Transverse colon (tissue), 4 donors: ENCODE measurements at regions not wholly inside any gene's neighbourhood (a gene's known extent, or its start where the extent isn't known, plus 50 kb on each side); places are given as distances from the start of the nearest gene placed in this dataset.

Experiments
- DNase-seq: peaks from one replicate; pipeline ENCODE4 v3.0.0-alpha.2; 2019
- H3K27ac ChIP-seq, 4 donors: fragments of 200-600 bp; sonication (generic); 2 replicates each; pipeline ENCODE4 v1.5.1; 2016 to 2018; ENCODE audit warnings: inconsistent platforms in 4 of 4
- H3K27me3 ChIP-seq: fragments of 200-600 bp; sonication (generic); 2 replicates; pipeline ENCODE4 v1.5.1; 2017; ENCODE audit warnings: inconsistent platforms
- H3K36me3 ChIP-seq, 4 donors: fragments of 200-600 bp; sonication (generic); 2 replicates each; pipeline ENCODE4 v1.5.1; 2017 to 2019; ENCODE audit warnings: inconsistent platforms in 4 of 4
- H3K4me1 ChIP-seq, 4 donors: fragments of 200-600 bp; sonication (generic); 2 replicates each; pipeline ENCODE4 v1.5.1; 2017 to 2020; ENCODE audit warnings: inconsistent platforms in 4 of 4
- H3K4me3 ChIP-seq, 4 donors: fragments of 200-600 bp; sonication (generic); 1 replicate in 1 of 4; 2 replicates in 3 of 4; pipeline versions ENCODE4 v1.5.1 to v1.6.1; 2017 to 2019; ENCODE audit warnings: inconsistent platforms in 4 of 4
- H3K9me3 ChIP-seq, 2 donors: fragments of 200-600 bp; sonication (generic); 2 replicates each; pipeline ENCODE4 v1.5.1; 2017 to 2019; ENCODE audit warnings: inconsistent platforms in 2 of 2
- EP300 ChIP-seq: sonication (generic); formaldehyde crosslinking; IDR thresholded peaks from one replicate; pipeline ENCODE4 v1.6.1; 2017; ENCODE audit warnings: antibody characterized with exemption, low read depth
- POLR2A ChIP-seq: fragments of 450-650 bp; IDR thresholded peaks from one replicate; pipeline ENCODE4 v1.6.1; 2016; ENCODE audit warnings: antibody characterized with exemption, mild to moderate bottlenecking, moderate library complexity
- POLR2AphosphoS5 ChIP-seq, 3 donors: sonication (generic); formaldehyde crosslinking; IDR thresholded peaks; one replicate each; pipeline ENCODE4 v1.6.1; 2016; ENCODE audit warnings: antibody characterized with exemption in 3 of 3
- WGBS, 2 donors: methylation state at CpG; one replicate each; pipeline ENCODE4 v1.1.5; 2018; ENCODE audit warnings: low coverage in 1 of 2; 5-methylcytosine and 5-hydroxymethylcytosine counted together
- in situ Hi-C, 4 donors: fragments of 200-750 bp; cut with MboI; loops; one replicate each; pipeline versions ENCODE4 v1.15.0 to v1.15.1; 2017; ENCODE audit warnings: low sequenced_read_pairs in 3 of 4, low pct_ligation_motif_present in 1 of 4, low pct_unique_long_range_greater_than_20kb in 1 of 4
- intact Hi-C: fragments of 100-400 bp; cut with DNase I; formaldehyde crosslinking; loops from one replicate; pipeline ENCODE4 v1.15.1; 2023; ENCODE audit warnings: low total_unique reads
- TF ChIP-seq, protein P1 (sequence below), 5 experiments: fragments of 200-600 bp in 3 of 5; fragments of 450-650 bp in 2 of 5; sonication (generic) in 3 of 5; IDR thresholded peaks; 1 replicate in 2 of 5; 2 replicates in 3 of 5; pipeline ENCODE4 v1.5.1; 2016 to 2017; ENCODE audit warnings: antibody characterized with exemption in 5 of 5, inconsistent platforms in 3 of 5, mild to moderate bottlenecking in 2 of 5, moderate library complexity in 1 of 5

DNA sequence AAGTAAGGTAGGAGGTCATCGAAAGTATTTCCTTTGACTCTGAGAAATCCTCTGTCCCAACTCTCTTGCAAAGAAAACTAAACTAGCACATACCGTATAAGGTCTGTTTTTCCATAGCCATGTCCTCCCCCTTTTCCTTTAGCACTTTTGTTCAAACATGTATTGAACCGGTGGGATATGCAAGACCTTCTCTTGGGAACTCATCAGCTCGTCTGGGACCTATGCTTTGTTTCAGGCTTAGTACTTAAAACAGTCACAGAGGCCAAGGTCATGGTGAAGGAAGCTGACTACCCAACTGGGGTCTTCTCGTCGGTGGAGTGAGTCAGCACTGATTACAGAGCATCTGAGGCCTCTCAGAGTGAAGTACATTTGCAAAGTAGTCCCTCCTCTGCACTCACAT, 185.0 kb downstream of the ZBTB18 start:
- TF ChIP-seq POLR2AphosphoS5 (IDR thresholded peaks at IDR 0.05) (no peak), EP300 (no peak), POLR2A (no peak)
- TF ChIP-seq, protein P1, sequence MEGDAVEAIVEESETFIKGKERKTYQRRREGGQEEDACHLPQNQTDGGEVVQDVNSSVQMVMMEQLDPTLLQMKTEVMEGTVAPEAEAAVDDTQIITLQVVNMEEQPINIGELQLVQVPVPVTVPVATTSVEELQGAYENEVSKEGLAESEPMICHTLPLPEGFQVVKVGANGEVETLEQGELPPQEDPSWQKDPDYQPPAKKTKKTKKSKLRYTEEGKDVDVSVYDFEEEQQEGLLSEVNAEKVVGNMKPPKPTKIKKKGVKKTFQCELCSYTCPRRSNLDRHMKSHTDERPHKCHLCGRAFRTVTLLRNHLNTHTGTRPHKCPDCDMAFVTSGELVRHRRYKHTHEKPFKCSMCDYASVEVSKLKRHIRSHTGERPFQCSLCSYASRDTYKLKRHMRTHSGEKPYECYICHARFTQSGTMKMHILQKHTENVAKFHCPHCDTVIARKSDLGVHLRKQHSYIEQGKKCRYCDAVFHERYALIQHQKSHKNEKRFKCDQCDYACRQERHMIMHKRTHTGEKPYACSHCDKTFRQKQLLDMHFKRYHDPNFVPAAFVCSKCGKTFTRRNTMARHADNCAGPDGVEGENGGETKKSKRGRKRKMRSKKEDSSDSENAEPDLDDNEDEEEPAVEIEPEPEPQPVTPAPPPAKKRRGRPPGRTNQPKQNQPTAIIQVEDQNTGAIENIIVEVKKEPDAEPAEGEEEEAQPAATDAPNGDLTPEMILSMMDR (IDR thresholded peaks at IDR 0.05): no peak
- Histone ChIP-seq H3K4me1 (no peaks in the 10 kb centered on the region), H3K27ac (no peak overlapping the region), H3K9me3 (no peaks in the 10 kb centered on the region), H3K36me3 (no peaks in the 10 kb centered on the region), H3K4me3 (no peak overlapping the region), H3K27me3 (no peaks in the 10 kb centered on the region)
- WGBS, 2 donors: 78 to 82% methylated on average over 1 to 6 of the region's 6 CpGs
- no peak for DNase-seq
- intact Hi-C loops (no loop called here), in situ Hi-C loops (no loop called here)

DNA sequence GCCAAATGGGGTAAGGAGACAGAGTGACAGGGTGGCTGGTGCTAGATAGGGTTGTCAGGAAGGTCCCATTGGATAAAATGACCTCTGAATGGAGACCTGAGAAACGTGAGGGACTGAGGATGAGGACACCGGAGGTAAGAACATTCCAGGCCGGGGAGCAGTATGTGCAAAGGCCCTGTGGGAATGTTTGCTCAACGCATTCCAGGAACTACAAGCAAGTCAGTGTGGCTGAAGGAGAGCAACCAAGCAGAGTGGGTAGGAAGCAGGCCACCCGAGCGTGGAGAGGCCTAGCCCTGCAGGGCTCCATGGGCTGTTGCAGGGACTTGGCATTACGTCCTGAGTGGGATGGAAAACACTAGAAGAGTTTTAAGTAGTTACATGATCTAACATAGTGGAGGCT, 185.6 kb downstream of the ZBTB18 start:
- 90 to 94% methylated on average over 5 to 7 of the region's 7 CpGs for WGBS, 2 donors
- in situ Hi-C loops (no loop called here), intact Hi-C loops (no loop called here)
- no peaks in the 10 kb centered on the region for H3K36me3 ChIP-seq
- no peak overlapping the region for H3K4me3 ChIP-seq
- H3K27ac ChIP-seq: no peak overlapping the region
- TF ChIP-seq, protein P1 (IDR thresholded peaks at IDR 0.05): no peak
- no peak for TF ChIP-seq POLR2A
- no peaks in the 10 kb centered on the region for H3K9me3 ChIP-seq
- no peaks in the 10 kb centered on the region for H3K27me3 ChIP-seq
- DNase-seq: no peak
- no peaks in the 10 kb centered on the region for H3K4me1 ChIP-seq

DNA sequence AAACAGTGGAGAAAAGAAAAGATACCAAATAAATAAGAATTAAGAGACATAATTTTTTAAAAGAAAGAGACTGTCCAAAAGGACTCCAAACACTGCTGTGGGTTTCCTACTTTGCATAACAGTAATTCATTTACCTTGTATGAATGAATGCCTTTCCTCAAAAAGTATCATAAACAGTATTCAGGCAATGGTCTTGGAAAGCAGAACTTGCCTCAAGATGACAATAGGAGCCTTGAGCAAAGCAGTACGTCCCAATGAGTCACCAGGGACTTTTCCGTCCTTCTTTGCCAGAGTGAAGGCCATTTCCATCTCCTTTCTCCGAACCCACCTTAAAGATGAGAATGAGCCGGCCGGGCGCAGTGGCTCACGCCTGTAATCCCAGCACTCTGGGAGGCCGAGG, 186.4 kb downstream of the ZBTB18 start:
- Histone ChIP-seq H3K27me3 (no peaks in the 10 kb centered on the region), H3K27ac (no peak overlapping the region), H3K4me3 (no peak overlapping the region), H3K36me3 (no peaks in the 10 kb centered on the region), H3K4me1 (no peaks in the 10 kb centered on the region), H3K9me3 (no peaks in the 10 kb centered on the region)
- intact Hi-C loops (no loop called here), in situ Hi-C loops (no loop called here)
- WGBS, 2 donors: 74 to 88% methylated on average over 3 to 8 of the region's 8 CpGs
- DNase-seq: no peak
- TF ChIP-seq POLR2AphosphoS5 (IDR thresholded peaks at IDR 0.05) (no peak), POLR2A (no peak), EP300 (no peak)

DNA sequence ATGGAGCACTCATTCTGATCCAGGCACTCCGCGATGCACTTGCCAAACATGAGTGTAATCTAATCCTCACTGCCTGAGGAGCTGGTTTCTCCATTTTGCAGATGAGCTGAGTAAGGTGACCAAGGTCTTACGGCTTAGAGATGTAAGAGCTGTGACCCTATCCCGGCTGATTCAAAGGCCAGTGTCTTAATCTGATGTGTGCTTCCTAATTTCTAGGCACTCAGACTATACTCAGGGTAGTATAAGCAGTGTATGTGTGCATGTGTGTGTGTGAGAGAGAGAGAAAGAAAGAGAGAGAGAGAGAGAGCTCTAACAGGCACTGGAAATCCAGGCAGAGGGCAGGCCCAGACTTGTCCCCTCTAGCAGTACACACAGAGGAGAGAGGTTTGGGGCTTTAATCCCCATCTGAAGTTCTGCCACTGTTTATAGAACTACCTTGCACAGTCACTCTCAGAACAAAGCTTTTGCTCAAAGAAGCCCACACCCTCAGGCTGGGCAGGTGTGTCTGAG, 188.2 kb downstream of the ZBTB18 start:
- no peaks in the 10 kb centered on the region for H3K27me3 ChIP-seq
- intact Hi-C loops: no loop called here
- in situ Hi-C loops: no loop called here
- no peak overlapping the region for H3K4me3 ChIP-seq
- WGBS, 2 donors: 94 to 100% methylated on average over 2 to 4 of the region's 4 CpGs
- no peaks in the 10 kb centered on the region for H3K4me1 ChIP-seq
- H3K9me3 ChIP-seq: no peaks in the 10 kb centered on the region
- no peak for DNase-seq
- no peaks in the 10 kb centered on the region for H3K36me3 ChIP-seq
- TF ChIP-seq POLR2AphosphoS5 (IDR thresholded peaks at IDR 0.05) (no peak), POLR2A (no peak), EP300 (no peak)
- TF ChIP-seq, protein P1 (IDR thresholded peaks at IDR 0.05): no peak
- H3K27ac ChIP-seq: no peak overlapping the region

DNA sequence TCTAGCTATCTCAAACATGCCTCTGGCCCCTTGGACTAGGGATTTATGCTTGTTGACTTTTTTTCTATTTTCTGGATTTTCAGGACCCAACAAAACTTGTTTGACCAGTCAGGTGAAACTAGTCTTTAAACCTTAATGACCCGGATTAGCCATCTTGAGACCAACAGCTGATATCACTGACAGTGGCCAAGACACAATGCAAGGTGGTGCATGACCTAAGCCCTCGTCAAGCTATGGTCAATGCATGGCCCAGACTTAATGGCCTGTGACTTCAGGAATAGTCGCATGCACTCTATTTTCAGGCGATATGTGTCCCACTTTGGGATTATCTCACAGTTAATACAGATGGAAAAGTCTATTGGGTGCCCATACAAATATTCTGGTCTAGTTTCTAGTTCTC, 190.4 kb downstream of the ZBTB18 start:
- Histone ChIP-seq H3K4me1 (no peaks in the 10 kb centered on the region), H3K4me3 (no peak overlapping the region), H3K9me3 (no peaks in the 10 kb centered on the region), H3K27ac (no peak overlapping the region), H3K36me3 (no peaks in the 10 kb centered on the region), H3K27me3 (no peaks in the 10 kb centered on the region)
- DNase-seq: no peak
- WGBS, 2 donors: 77 to 93% methylated on average over 4 of the region's 4 CpGs
- in situ Hi-C loops (no loop called here), intact Hi-C loops (no loop called here)
- TF ChIP-seq POLR2A (no peak), EP300 (no peak)
